Kidney glomerular epithelial cell (primary cell): ENCODE measurements at regions not wholly inside any gene's neighbourhood (a gene's known extent, or its start where the extent isn't known, plus 50 kb on each side); places are given as distances from the start of the nearest gene placed in this dataset.

Experiments used
- DNase-seq: peaks from one replicate; lab custom pipeline; 2025; lab: John Stamatoyannopoulos, UW

GRCh38 chr13:72221276-72221962, 354.4 kb upstream of the DACH1 start:
- no peak for DNase-seq

DNA sequence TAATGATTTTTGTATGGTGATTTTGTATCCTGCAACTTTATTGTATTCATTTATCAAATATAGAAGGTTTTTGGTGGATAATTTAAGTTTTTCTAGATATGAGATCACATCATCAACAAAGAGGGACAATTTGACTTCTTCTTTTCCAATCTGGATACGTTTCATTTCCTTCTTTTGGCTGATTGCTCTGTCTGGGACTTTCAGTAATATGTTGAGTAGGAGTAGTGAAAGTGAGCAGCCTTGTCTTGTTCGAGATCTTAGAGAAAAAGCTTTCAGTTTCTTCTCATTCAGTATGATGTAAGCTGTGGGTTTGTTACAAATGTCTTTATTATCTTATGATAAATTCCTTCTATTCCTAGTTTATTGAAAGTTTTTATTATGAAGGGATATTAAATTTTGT, 352.0 kb upstream of the DACH1 start:
- DNase-seq: no peak

DNA sequence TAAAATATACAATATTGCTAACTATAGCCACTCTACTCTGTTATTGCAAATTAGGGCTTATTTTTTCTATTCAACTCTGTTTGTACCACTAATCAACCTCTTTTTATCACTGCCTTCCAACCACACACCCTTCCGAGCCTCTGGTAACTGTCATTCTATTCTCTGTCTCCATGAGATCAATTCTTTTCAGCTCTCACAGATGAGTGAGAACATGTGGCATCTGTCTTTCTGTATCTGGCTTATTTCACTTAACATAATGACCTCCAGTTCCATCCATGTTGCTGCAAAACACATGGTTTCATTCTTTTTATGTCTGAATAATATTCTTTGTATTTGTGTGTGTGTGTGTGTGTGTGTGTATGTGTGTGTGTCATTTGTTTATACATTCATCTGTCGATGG, 350.1 kb upstream of the DACH1 start:
- DNase-seq: no peak

DNA sequence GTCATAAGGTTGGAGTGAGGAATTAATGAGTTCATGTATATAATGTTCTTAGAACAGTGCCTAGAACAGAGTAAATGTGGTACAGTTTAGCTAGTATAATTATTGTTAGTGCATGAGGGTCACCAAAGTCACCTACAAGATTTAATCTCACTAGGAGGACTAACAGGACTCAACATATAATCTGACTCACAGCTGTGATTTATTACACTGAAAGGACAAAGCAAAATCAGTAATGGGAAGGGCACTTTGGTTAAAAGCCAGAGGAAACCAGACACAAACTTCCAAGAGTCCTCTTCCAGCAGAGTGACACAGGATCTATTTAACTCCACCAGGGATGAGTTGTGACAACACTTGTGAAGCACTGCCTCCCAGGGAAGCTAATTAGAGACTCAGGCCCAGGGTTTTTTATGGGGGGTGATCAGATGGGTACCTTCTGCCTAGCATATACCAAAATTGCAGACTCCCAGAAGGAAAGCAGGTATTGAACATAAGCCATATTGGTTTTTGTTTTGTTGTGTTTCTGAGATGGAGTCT, 341.2 kb upstream of the DACH1 start:
- no peak for DNase-seq

DNA sequence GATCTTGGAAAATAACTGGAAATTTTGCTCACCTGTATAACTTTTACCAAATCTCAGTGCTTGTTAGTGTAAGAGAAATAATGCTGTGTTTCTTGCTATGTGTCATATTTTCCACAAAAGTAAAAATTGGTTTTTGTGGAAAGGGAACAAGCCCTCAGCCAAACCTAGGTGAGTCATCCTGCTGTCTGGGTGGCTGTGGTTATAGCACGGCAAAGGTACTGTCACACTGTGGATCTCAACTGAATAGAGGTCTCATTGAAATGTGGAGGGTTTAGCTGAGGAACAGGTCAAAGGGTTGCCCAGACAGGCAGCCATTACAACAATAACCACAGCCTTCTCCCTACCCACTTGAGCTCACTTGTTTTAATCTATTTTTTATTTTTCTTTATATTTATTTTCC, 338.8 kb upstream of the DACH1 start:
- DNase-seq: no peak

GRCh38 chr13:72204291-72204690, 337.3 kb upstream of the DACH1 start:
- no peak for DNase-seq

DNA sequence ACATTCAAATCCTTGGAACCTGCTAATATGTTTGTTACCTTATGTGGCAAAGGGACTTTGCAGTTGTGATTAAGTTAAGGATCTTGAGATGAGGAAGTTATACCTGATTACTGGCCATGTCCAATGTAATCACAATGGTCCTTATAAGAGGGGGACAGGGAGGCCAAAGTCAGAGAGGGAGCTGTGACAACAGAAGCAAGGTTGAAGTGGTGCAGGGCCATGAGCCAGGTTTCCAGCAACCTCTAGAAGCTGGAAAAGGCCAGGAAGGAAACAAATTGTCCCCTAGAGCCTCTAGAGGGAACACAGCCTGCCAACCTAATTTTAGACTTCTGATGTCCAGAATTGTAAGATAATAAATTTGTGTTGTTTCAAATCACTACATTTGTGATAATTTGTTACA, 334.7 kb upstream of the DACH1 start:
- no peak for DNase-seq

- no peak for DNase-seq
These were observed 332.6 kb upstream of the DACH1 start for GRCh38 chr13:72199640-72200039.

GRCh38 chr13:72198967-72199560, 332.1 kb upstream of the DACH1 start:
- no peak for DNase-seq

DNA sequence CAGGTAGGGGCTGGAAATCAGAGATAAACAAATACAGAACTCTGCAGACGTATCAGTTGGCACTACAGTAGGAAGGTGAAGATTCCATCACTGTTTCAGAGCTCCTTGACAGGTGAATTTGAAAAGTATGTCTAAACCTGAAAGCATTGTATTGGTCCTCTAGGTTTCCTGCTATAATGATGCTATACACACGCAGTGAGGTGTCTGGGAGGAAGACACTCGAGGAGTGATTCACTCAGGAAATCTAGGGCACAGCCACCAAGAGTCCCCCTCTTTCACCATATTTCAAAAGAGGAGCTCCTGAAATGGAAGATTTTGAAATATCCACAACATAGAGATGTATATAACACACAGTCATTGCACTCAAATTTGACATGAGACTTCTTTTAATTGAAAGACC, 331.0 kb upstream of the DACH1 start:
- no peak for DNase-seq

DNA sequence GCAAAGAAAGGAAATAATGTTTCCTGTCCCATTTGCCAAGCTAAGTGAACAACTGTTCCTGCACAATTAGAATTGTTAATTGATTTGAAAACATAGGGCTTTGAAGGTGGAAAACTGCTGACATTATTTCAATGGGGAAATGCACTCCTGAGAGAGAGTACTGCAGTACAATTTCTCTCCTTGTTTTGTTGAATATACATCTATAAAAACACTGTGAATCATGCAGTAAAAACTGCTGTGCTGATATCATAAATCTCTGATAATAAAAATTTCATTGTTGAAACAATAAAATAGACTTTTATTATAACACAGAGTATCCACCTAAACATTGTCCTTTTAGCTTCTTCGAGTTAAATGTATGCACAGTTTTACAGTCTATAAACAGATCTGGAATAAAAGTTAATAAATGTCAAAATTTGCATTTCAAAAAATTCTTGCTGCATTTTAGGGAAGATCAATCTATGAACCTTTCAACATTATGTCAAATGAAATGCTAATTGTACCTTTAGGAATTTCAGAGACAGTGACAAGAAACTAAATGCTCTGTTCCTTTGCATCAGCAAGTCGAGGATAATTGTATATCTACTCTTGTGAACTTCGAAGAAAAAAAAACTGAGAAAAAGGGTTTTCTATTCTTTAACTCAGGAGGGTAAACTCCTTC, 328.2 kb upstream of the DACH1 start:
- DNase-seq: no peak

DNA sequence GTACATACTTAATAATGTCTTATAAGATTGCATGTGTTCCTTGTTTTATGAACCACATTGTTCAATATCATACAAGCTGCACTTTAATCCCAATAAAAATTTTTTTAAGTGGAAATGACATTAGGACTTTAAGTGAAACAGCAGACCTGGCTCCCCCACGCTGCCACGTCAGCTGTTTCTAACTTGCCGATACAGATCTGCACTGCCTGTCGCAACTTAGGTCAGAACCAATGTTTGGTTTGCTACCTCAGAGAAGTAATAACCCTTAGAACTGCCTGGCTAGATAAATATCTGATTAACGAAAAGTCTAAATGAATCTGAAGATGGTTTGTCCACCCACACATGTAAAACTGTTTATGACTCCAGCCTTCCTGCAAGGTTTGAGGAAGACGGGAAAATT, 327.5 kb upstream of the DACH1 start:
- no peak for DNase-seq

DNA sequence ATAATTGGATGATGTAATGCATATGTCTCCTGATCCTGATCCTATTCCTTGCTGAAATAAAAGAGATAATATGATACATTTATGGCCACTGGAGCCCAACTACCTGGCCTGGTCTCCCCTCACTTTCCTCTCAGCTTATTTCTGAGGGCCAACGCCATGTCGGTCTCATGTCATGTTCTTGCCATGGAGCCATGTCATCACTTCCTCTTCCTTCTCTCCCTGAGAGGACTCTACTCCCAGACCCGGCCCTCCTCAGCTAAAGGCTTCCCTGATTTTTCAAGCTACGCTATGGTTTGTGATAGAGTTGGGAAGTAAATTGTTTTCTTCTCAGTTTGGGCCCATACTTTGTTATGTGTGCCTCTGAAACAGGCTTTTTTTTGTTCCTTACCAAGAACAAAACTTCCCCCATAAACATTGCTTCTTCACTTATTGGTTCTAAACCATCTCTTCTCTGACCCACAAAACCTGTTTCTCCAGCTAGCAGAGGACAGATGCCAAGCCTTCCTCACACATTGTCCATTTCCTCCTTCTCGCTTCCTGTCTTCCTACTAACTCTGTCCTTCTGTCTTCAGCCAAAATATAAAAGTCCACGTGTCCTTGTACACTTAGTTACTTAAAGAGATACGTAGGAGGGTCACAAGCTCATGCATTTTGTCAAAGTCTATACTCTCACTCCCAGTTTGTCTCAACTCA, 319.9 kb upstream of the DACH1 start:
- no peak for DNase-seq

DNA sequence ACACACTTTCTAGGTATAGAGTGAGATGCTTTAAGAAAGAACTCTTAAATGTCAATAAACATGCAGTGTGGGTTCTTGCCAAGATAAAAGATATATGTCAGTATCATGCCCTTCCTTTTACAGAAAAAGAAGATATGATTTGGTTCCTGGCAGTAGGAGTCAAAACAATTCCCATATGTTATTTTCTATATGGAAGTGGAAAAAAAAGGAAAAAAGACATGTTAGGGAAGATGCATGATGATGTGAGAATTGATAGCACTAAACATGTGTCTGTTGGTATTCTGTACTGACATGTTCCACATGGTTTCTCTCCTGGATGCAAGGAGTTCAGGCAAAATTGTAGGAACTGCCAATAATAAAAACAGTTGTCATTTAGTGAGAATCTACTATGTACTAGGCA, 318.8 kb upstream of the DACH1 start:
- DNase-seq: no peak

- no peak for DNase-seq
These were observed 314.7 kb upstream of the DACH1 start for GRCh38 chr13:72181661-72182060.

- peak; percentile 40 for DNase-seq
These were observed 313.4 kb upstream of the DACH1 start for GRCh38 chr13:72180253-72180952.

GRCh38 chr13:72174549-72174948, 307.5 kb upstream of the DACH1 start:
- no peak for DNase-seq

DNA sequence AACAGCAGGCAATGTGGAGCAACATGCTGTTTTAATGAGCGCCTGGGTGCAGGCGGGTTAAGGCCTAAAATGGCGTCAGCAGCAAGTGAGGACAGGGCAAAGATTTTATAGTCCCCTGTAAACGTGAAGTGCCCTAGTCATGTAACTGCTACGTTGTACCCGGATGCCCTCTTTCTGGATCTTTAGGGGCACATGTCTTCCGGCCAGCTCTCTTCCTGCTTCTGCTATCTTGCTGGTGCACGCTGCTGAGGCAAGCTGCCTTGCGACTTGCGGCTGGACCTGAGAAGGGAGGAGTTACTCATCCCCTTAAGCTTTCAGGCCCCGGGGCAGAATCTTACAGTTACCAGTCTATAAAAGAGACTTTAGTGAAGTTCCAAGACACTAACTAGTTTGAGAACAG, 303.6 kb upstream of the DACH1 start:
- no peak for DNase-seq

- no peak for DNase-seq
These were observed 301.3 kb upstream of the DACH1 start for GRCh38 chr13:72168126-72168855.

- peak; percentile 9 for DNase-seq
These were observed 299.2 kb upstream of the DACH1 start for GRCh38 chr13:72166102-72166650.

GRCh38 chr13:72165276-72165675, 298.3 kb upstream of the DACH1 start:
- no peak for DNase-seq
